ENCODE measurements at regions not wholly inside any gene's neighbourhood (a gene's known extent, or its start where the extent isn't known, plus 50 kb on each side); places are given as distances from the start of the nearest gene placed in this dataset.

- TF ChIP-seq CTCF (IDR thresholded peaks at IDR 0.05), result no peak
- TF ChIP-seq POLR2A (IDR thresholded peaks at IDR 0.05), result no peak
- TF ChIP-seq EP300 (IDR thresholded peaks at IDR 0.05), result no peak
- no peak for TF ChIP-seq POLR2AphosphoS5 (IDR thresholded peaks at IDR 0.05)
These were observed 310.3 kb downstream of the GABRG2 start for GRCh38 chr5:162377895-162378294.
